SJSA1 (cell line): ENCODE measurements at regions not wholly inside any gene's neighbourhood (a gene's known extent, or its start where the extent isn't known, plus 50 kb on each side); places are given as distances from the start of the nearest gene placed in this dataset.
A peak's percentile ranks its signal among the peaks of the same experiment; 100 is the strongest.
"Not testable (repeated sequence)": the region's sequence is repeated elsewhere in the genome, so short reads cannot be mapped to it uniquely, and the experiment has no call there.

Experiments
- DNase-seq, 2 experiments: peaks; one replicate each; pipeline ENCODE4 v3.0.0-alpha.2; 2015 to 2020; ENCODE audit warnings: low spot score in 2 of 2, low read depth in 1 of 2
- H3K27ac ChIP-seq: fragments of 250-450 bp; sonication (Bioruptor Pico); 2 replicates; pipeline ENCODE4 v1.5.1; 2020; ENCODE audit warnings: mild to moderate bottlenecking, moderate library complexity
- H3K27me3 ChIP-seq: fragments of 250-450 bp; sonication (Bioruptor Pico); replicated peaks from 2 replicates; pipeline ENCODE4 v1.5.1; 2020; ENCODE audit warnings: mild to moderate bottlenecking, moderate library complexity
- H3K36me3 ChIP-seq: fragments of 250-450 bp; sonication (Bioruptor Pico); 2 replicates; pipeline ENCODE4 v1.5.1; 2020; ENCODE audit warnings: mild to moderate bottlenecking
- H3K4me1 ChIP-seq: fragments of 250-450 bp; sonication (Bioruptor Pico); replicated peaks from 2 replicates; pipeline ENCODE4 v1.6.1; 2021; ENCODE audit warnings: mild to moderate bottlenecking
- H3K4me3 ChIP-seq: fragments of 250-450 bp; sonication (Bioruptor Pico); 2 replicates; pipeline ENCODE4 v1.5.1; 2020; ENCODE audit warnings: mild to moderate bottlenecking
- H3K9me3 ChIP-seq: fragments of 250-450 bp; sonication (Bioruptor Pico); replicated peaks from 2 replicates; pipeline ENCODE4 v1.5.1; 2020; ENCODE audit warnings: mild to moderate bottlenecking

DNA sequence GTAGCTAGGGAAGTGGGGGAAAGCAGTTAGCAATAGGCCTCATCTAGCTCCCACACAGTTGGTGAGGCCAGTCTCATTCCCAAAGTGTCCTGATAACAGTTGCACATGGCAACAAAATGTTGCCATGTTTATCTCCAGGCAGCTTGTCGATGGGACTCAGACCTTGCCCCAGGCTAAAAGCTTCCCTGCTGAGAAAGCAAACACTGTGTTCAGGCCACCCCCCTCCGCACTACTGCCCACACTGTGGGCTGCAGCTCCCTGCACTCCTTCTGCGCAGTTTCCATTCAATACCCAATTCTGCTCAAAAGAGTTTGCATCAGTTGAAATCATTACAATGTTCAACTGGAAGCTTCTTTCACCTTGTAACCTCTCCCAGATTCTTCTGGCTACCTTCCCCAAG, 287.8 kb upstream of the GK2 start:
- Histone ChIP-seq H3K4me1 (no peaks in the 10 kb centered on the region), H3K27me3 (no peaks in the 10 kb centered on the region), H3K27ac (no peak overlapping the region)

DNA sequence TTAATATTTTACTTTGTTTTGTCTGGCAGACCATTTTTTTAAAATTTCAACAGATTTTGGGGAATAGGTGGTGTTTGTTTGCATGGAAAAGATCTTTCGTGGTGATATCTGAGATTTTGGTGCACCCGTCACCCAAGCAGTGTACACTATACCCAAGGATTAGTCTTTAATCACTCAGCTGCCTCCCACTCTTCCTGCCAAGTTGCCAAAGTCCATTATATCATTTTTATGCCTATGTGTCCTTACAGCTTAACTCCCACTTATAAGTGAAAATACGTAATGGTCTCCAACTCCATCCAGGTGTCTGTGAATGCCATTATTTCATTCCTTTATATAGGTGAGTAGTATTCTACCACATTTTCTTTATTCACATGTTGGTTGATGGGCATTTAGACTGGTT, 281.7 kb upstream of the GK2 start:
- no peaks in the 10 kb centered on the region for H3K9me3 ChIP-seq
- DNase-seq = no peak
- H3K27me3 ChIP-seq = no peaks in the 10 kb centered on the region
- H3K27ac ChIP-seq = no peak overlapping the region
- H3K4me1 ChIP-seq = 0 out of 2 replicates have a peak, but pooled peaks cover 4% of the 10 kb centered on the region
- H3K4me3 ChIP-seq = no peak overlapping the region
- no peaks in the 10 kb centered on the region for H3K36me3 ChIP-seq

More for the DNA sequence above, 287.8 kb upstream of the GK2 start:
- no peak for DNase-seq
- H3K9me3 ChIP-seq = no peaks in the 10 kb centered on the region
- H3K36me3 ChIP-seq = no peaks in the 10 kb centered on the region
- H3K4me3 ChIP-seq = no peak overlapping the region

DNA sequence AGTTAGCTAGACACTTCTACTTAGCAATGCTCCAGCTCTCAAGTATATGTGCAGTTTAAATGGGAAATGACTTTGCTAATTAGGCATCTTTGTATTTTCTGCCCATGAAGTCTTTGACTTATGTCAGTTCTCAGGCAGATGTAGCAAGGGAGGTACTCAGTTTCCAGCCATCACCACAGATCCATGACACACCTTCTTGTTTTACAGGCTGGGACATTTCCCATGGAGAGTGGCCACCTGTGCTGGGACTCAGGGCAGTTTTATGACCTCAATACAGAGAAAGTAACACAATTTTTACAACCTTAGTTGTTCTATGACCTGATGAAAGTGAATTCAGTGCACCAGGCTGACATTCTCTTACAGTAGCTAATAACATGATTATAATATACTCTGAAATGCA, 280.7 kb upstream of the GK2 start:
- 0 out of 2 replicates have a peak, but pooled peaks cover 4% of the 10 kb centered on the region for H3K4me1 ChIP-seq
- H3K27me3 ChIP-seq = no peaks in the 10 kb centered on the region
- H3K4me3 ChIP-seq = no peak overlapping the region
- DNase-seq = no peak
- no peaks in the 10 kb centered on the region for H3K36me3 ChIP-seq
- H3K9me3 ChIP-seq = no peaks in the 10 kb centered on the region
- H3K27ac ChIP-seq = no peak overlapping the region

DNA sequence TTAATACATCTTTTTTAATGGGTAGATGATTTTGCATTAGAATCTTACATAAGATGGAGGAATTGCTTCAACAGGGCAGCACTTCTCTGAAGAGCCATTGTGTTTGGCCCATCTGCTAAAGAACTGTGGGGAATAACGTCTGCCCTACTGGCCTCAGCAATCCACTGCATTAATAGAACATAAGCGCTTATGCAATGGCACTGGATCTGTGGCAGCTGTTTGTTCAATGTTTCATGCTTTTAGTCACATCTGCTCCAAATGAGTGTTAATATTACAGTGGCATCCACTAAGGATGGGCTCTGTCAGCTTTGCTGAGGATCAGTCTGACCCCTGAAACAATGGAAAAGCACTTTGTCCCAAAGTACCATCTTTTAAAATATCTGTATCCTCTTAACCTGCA, 279.0 kb upstream of the GK2 start:
- no peaks in the 10 kb centered on the region for H3K27me3 ChIP-seq
- peaks cover 9% of the 10 kb centered on the region; the same call in 1 of the 2 replicates for H3K4me1 ChIP-seq
- H3K27ac ChIP-seq = no peak overlapping the region
- H3K4me3 ChIP-seq = no peak overlapping the region
- no peak for DNase-seq
- H3K9me3 ChIP-seq = no peaks in the 10 kb centered on the region
- H3K36me3 ChIP-seq = no peaks in the 10 kb centered on the region

DNA sequence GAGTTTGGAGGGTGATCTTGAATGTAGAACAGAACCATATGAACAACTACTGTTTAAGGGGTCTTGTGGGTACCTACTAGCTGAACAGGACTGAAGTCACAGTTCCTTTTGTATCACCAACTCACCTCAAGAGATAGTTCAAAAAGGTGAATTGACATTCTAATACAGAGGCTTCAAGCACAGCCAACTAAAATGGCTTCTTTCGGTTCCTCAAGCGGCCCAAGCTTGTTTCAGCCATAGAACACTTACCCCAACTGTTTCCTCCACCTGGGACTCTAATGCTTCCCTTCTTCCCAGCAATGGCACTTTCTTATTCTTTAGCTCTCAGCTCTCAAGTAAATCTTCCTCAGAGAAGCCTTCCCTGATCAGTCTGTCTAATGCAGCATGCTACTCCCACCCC, 277.5 kb upstream of the GK2 start:
- H3K27me3 ChIP-seq = no peaks in the 10 kb centered on the region
- H3K36me3 ChIP-seq = no peaks in the 10 kb centered on the region
- peaks cover 12% of the 10 kb centered on the region; the same call in 1 of the 2 replicates for H3K4me1 ChIP-seq
- no peaks in the 10 kb centered on the region for H3K9me3 ChIP-seq
- DNase-seq = no peak
- no peak overlapping the region for H3K4me3 ChIP-seq
- no peak overlapping the region for H3K27ac ChIP-seq

DNA sequence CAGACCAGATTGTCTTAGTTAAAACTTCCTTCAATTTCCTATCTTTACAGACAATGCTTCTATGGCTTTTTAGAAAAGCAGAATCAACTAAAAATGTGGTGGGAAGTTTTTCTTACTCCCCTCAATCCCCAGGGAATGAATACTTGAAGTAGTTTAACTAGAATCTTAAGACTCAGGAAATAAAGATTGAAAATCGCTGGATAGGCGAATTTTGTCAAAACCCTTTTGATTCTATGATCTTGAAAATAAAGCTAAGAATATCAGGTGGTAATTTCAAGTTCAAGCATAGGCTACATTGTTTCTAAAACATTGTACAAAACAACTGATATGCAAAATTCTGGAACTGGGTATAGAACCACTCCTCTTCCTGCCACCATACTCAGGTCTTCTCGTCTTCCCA, 276.5 kb upstream of the GK2 start:
- Histone ChIP-seq H3K27ac (no peak overlapping the region), H3K27me3 (no peaks in the 10 kb centered on the region), H3K9me3 (no peaks in the 10 kb centered on the region), H3K36me3 (no peaks in the 10 kb centered on the region), H3K4me1 (peaks cover 8% of the 10 kb centered on the region; the same call in 1 of the 2 replicates), H3K4me3 (no peak overlapping the region)
- no peak for DNase-seq

DNA sequence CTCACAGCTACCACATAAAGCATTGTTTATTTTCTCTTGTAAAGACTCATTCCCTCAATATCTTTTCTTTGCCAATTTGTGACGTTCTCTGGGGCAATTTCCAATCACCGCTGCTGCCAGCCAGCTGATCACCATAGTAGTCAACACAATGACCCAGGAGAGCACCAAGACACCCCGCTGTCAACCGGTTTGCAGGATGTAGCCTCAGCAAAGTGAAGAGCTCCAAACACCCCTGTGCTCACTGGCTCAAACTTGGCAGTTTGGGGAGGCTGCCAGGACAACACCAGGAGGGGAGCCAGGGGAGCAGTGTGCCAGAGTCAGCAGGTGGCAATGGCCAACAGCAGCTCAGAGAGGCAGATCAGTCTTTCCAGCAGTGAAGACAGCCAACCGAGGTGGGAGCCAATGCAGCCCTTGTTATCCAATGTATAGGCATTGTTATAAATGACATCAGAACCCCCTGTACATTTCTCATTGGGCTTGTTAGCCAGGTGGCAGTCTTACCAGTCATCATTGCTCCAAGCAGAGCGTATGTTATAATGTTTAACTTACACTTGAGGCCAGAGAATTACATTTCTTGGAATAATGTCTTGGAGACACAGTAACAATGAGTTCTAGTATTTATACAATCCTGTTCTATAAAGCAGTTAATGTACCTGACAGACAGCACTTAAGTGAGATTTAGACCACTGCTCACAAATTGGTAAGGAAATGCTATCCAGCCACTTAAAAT, 274.9 kb upstream of the GK2 start:
- Histone ChIP-seq H3K4me3 (no peak overlapping the region), H3K27me3 (no peaks in the 10 kb centered on the region), H3K9me3 (no peaks in the 10 kb centered on the region), H3K36me3 (no peaks in the 10 kb centered on the region), H3K4me1 (peaks cover 8% of the 10 kb centered on the region; the same call in 1 of the 2 replicates), H3K27ac (no peak overlapping the region; the same call in 1 of the 2 replicates)
- peak in 1 of 2 experiments; percentile 52 for DNase-seq

DNA sequence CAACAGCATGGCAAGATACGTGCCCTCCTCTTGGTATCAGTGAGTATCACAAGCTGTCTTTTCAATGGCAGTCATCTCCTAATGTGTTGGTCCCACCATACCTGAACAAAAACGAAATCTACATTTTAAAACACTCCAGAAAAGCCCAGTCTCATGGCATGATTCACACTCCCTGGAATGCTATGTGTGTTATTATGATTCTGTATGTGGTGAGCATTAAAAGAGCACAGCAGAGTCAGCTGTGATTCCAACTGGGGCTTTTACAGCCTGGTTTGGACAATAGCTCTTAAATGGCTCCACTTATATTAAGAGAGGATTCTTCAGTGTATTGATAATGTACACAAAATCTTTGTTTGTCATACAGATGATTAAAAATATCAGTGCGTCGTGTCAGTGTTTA, 274.1 kb upstream of the GK2 start:
- Histone ChIP-seq H3K4me3 (no peak overlapping the region), H3K4me1 (peaks cover 8% of the 10 kb centered on the region; the same call in 1 of the 2 replicates), H3K27me3 (no peaks in the 10 kb centered on the region), H3K27ac (peak overlapping the region; percentile 36), H3K9me3 (no peaks in the 10 kb centered on the region), H3K36me3 (no peaks in the 10 kb centered on the region)
- peak in 1 of 2 experiments; percentile 40 for DNase-seq

DNA sequence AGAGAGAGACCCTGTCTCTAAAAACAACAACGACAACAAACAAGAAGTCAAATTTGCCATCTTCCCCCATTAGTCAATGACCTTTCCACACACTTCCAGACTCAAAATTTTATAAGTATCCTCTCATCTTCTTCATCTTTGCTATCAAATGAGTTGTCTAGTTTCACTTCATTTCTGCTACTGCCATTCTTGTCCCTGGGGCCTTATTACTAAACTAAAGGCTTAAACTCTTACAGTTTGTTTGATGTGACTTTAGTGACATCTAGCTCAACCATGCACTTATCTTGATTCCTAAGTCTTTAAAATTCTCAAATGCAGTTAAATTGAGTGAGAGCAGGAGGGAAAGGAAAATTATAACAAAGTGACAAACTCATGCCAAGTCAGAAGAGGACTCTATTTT, 271.8 kb upstream of the GK2 start:
- no peaks in the 10 kb centered on the region for H3K9me3 ChIP-seq
- no peak overlapping the region for H3K4me3 ChIP-seq
- no peaks in the 10 kb centered on the region for H3K36me3 ChIP-seq
- peaks cover 8% of the 10 kb centered on the region; the same call in 1 of the 2 replicates for H3K4me1 ChIP-seq
- DNase-seq = no peak
- H3K27me3 ChIP-seq = no peaks in the 10 kb centered on the region
- no peak overlapping the region for H3K27ac ChIP-seq

DNA sequence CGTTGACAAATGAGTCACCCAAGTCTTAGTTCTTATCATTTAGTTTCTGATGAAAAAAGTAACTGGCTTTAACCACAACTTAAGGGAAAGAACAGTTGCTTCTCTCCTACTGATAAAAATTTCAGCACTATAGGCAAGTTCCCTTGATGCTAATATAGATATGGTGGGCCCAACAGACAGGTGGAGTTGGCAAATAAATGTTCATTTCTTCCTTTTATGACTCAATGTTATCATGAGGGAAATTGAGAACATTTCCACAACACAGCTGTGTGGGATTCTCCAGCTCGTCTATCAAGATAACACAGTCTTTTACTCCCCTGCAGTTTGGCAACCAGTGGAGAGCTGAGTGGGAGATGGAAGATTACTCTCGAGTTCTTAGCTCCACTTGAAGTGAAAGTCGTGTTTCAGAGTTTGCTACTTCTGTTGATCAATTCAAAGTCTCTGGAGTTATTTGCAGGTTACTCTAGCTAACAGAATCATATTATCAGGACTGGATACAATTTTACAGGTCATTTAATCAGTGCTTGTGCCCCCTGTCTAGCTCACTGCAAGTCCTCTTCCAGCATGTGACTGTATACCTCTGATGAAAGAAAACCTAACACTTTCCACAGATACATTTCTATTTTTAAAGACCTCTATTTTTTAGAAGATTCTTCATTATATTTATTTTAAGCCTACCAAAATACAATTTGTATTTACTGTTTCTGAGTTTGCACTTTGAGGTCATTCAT, 270.6 kb upstream of the GK2 start:
- Histone ChIP-seq H3K9me3 (no peaks in the 10 kb centered on the region), H3K36me3 (no peaks in the 10 kb centered on the region), H3K27ac (no peak overlapping the region), H3K4me1 (peaks cover 8% of the 10 kb centered on the region; the same call in 1 of the 2 replicates), H3K4me3 (no peak overlapping the region), H3K27me3 (no peaks in the 10 kb centered on the region)
- DNase-seq = no peak

DNA sequence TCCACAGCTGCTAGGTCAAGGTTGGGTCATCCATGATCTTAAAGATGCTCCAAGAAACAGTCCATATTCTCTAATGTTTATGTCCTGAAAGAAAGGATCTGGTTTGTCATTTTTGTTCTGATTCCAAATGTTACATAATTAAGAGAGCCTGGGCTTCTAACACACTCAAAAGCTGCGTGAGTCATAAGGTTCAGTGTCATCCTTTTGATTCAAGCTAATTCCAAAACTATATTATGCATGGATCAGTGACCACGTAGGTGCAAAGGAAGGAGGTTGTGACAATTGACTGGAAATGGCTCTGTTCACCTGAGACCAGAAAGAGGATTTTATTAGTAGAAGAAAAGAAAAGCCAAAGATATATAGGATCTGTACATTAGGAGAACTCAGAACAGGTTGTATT, 268.7 kb upstream of the GK2 start:
- Histone ChIP-seq H3K36me3 (no peaks in the 10 kb centered on the region), H3K27me3 (no peaks in the 10 kb centered on the region), H3K4me3 (no peak overlapping the region), H3K9me3 (no peaks in the 10 kb centered on the region), H3K4me1 (no peaks in the 10 kb centered on the region), H3K27ac (no peak overlapping the region)
- DNase-seq = no peak

DNA sequence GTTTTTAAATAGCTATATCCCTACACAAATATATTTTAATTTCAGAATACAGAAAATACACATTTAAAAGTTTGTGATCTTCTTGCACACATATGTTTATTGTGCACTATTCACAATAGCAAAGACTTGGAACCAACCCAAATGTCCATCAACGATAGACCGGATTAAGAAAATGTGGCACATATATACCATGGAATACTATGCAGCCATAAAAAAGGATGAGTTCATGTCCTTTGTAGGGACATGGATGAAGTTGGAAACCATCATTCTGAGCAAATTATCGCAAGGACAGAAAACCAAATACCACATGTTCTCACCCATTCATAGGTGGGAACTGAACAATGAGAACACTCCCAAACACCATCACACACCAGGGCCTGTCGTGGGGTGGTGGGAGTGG, 266.9 kb upstream of the GK2 start:
- not testable (repeated sequence) for DNase-seq, H3K4me3 ChIP-seq, H3K27me3 ChIP-seq

DNA sequence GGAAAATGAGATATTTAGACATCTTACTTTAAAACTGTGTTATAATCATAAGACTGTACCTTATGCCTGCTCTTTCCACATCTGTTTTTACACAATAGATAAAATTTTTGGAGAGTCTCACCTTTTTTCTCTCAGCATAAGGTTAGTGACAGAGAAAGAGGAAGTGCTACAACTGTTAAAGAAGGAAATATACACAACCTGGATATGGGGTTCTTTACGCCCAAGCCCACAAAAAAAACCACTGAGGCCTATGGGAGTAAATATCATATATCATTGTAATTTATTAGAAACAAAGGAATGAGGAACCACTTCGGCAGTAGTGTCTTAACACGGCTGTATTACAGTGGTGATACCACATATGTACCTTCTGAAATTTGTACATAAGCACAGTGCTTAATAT, 265.9 kb upstream of the GK2 start:
- Histone ChIP-seq H3K27ac (no peak overlapping the region), H3K36me3 (no peaks in the 10 kb centered on the region), H3K9me3 (no peaks in the 10 kb centered on the region), H3K4me3 (no peak overlapping the region), H3K27me3 (no peaks in the 10 kb centered on the region), H3K4me1 (no peaks in the 10 kb centered on the region)
- no peak for DNase-seq

More for the DNA sequence above, 266.9 kb upstream of the GK2 start:
- H3K36me3 ChIP-seq, H3K4me1 ChIP-seq, H3K9me3 ChIP-seq, H3K27ac ChIP-seq: not testable (repeated sequence)

DNA sequence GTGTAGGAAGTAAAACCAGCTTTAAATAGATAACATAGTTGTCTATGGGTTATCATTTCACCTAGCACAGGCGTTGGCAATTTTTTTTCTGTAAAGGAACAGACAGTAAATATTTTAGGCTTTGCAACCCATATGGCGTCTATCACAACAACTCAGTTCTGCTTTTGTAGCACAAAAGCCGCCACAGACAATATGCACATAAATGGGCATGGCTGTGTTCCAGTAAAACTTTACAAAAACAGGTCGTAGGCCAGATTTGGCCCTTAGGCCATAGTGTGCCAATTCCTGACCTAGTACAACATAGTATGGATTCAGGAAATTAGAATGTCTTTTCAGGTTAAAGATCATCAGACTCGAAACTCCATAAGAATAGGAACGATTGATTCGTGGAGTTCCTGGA, 265.3 kb upstream of the GK2 start:
- no peak overlapping the region for H3K4me3 ChIP-seq
- H3K27me3 ChIP-seq = no peaks in the 10 kb centered on the region
- no peaks in the 10 kb centered on the region for H3K4me1 ChIP-seq
- H3K9me3 ChIP-seq = no peaks in the 10 kb centered on the region
- H3K27ac ChIP-seq = no peak overlapping the region
- DNase-seq = no peak
- H3K36me3 ChIP-seq = no peaks in the 10 kb centered on the region
